Adrenal gland (tissue), 9 donors: ENCODE measurements at regions not wholly inside any gene's neighbourhood (a gene's known extent, or its start where the extent isn't known, plus 50 kb on each side); places are given as distances from the start of the nearest gene placed in this dataset.

ENCODE experiments used
- DNase-seq, 7 donors: peaks; one replicate each; pipeline ENCODE4 v3.0.0-alpha.2; 2019 to 2020
- H3K27ac ChIP-seq, 5 donors: fragments of 200-600 bp; sonication (generic) in 4 of 5; 1 replicate in 3 of 5; 2 replicates in 2 of 5; pipeline versions ENCODE4 v1.5.1 to v1.8.0; 2016 to 2020; ENCODE audit warnings: mild to moderate bottlenecking in 1 of 5
- H3K27me3 ChIP-seq: fragments of 200-600 bp; 2 replicates; pipeline ENCODE4 v1.8.0; 2021
- H3K36me3 ChIP-seq, 2 donors: fragments of 200-600 bp; replicated peaks in 1 of 2; 1 replicate in 1 of 2; 2 replicates in 1 of 2; pipeline versions ENCODE4 v1.5.1 to v1.8.0; 2018 to 2022
- H3K4me1 ChIP-seq, 2 donors: fragments of 200-600 bp; replicated peaks in 1 of 2; 1 replicate in 1 of 2; 2 replicates in 1 of 2; pipeline versions ENCODE4 v1.5.1 to v1.8.0; 2018 to 2021
- H3K4me3 ChIP-seq, 4 donors: fragments of 200-600 bp; sonication (generic) in 3 of 4; one replicate each; pipeline ENCODE4 v1.5.1; 2016 to 2018
- H3K9me3 ChIP-seq, 3 donors: fragments of 200-600 bp; sonication (generic) in 1 of 3; replicated peaks in 1 of 3; 1 replicate in 2 of 3; 2 replicates in 1 of 3; pipeline versions ENCODE4 v1.5.1 to v1.8.0; 2016 to 2021
- CTCF ChIP-seq, 6 experiments: fragments of 450-650 bp in 4 of 6; fragments of 200-600 bp in 2 of 6; sonication (generic) in 1 of 6; IDR thresholded peaks; 1 replicate in 5 of 6; 2 replicates in 1 of 6; pipeline versions ENCODE4 v1.5.1 to v1.8.0; 2016 to 2021; ENCODE audit warnings: antibody characterized with exemption in 6 of 6, mild to moderate bottlenecking in 2 of 6, moderate library complexity in 1 of 6
- POLR2A ChIP-seq, 2 donors: fragments of 450-650 bp; IDR thresholded peaks; one replicate each; pipeline ENCODE4 v1.6.1; 2017; ENCODE audit warnings: antibody characterized with exemption in 2 of 2, mild to moderate bottlenecking in 2 of 2, moderate library complexity in 1 of 2
- WGBS, 4 donors: extraction: QIAGEN DNeasy Blood & Tissue Kit in 2 of 4; methylation state at CpG; one replicate each; pipeline versions ENCODE4 v1.1.5 to v1.1.7; 2013 to 2017; 5-methylcytosine and 5-hydroxymethylcytosine counted together
- intact Hi-C, 2 donors: fragments of 100-400 bp; cut with DNase I; formaldehyde crosslinking; loops; one replicate each; pipeline versions ENCODE4 v1.14.1 to v1.15.0; 2022 to 2023
- donor health status: healthy with polysubstance abuse.
- donor health status: Bipolar disorder and iron deficiency.
- donor health status: DM: yes; HTN: yes; CAD: no.
- donor health status: DM: no; HTN: no; CAD: no.
- donor health status: DM: no; HTN: no; CAD: no.

- TF ChIP-seq CTCF (IDR thresholded peaks at IDR 0.05) (no peak), POLR2A (IDR thresholded peaks at IDR 0.05) (no peak)
- Histone ChIP-seq H3K27ac (no peak overlapping the region), H3K4me3 (no peak overlapping the region), H3K4me1 (no peaks in the 10 kb centered on the region), H3K9me3 (no peaks in the 10 kb centered on the region), H3K36me3 (no peaks in the 10 kb centered on the region), H3K27me3 (peaks cover 6% of the 10 kb centered on the region)
- intact Hi-C loops = no loop called here
- DNase-seq = no peak
- WGBS, 4 donors = 60 to 71% (median 67%) methylated on average over 9 of the region's 9 CpGs
These were observed 107.8 kb downstream of the OTX2 start for GRCh38 chr14:56702515-56702914.
